HG03139 (cell line): ENCODE measurements at regions not wholly inside any gene's neighbourhood (a gene's known extent, or its start where the extent isn't known, plus 50 kb on each side); places are given as distances from the start of the nearest gene placed in this dataset.

ENCODE experiments used
- ATAC-seq: cut with Tn5 transposase; IDR thresholded peaks from one replicate; pipeline ENCODE4 v1.9.1; 2021; ENCODE audit not compliant: unreplicated experiment

GRCh38 chr6:165987483-165988301 lies 180.0 kb downstream of the TBXT start:
- no peak for ATAC-seq

GRCh38 chr6:165986914-165987482 lies 180.7 kb downstream of the TBXT start:
- ATAC-seq, result no peak

- no peak for ATAC-seq
Measured at GRCh38 chr6:165986311-165986913, 181.2 kb downstream of the TBXT start.

GRCh38 chr6:165985806-165986299 lies 181.8 kb downstream of the TBXT start:
- no peak for ATAC-seq

GRCh38 chr6:165985281-165985805 lies 182.3 kb downstream of the TBXT start:
- ATAC-seq, result no peak

GRCh38 chr6:165984729-165985275 lies 182.8 kb downstream of the TBXT start:
- no peak for ATAC-seq

GRCh38 chr6:165983112-165984072 lies 184.3 kb downstream of the TBXT start:
- no peak for ATAC-seq

GRCh38 chr6:165978476-165978875 lies 189.2 kb downstream of the TBXT start:
- no peak for ATAC-seq

- ATAC-seq, result no peak
Measured at GRCh38 chr6:165976684-165977083, 191.0 kb downstream of the TBXT start.

- no peak for ATAC-seq
Measured at GRCh38 chr6:165974817-165975216, 192.8 kb downstream of the TBXT start.

- ATAC-seq, result no peak
Measured at GRCh38 chr6:165973473-165973872, 194.2 kb downstream of the TBXT start.

- no peak for ATAC-seq
Measured at GRCh38 chr6:165972139-165972802, 195.4 kb downstream of the TBXT start.

- no peak for ATAC-seq
Measured at GRCh38 chr6:165971202-165971601, 196.4 kb downstream of the TBXT start.

- no peak for ATAC-seq
Measured at GRCh38 chr6:165970001-165970400, 197.7 kb downstream of the TBXT start.

GRCh38 chr6:165969184-165969583 lies 198.5 kb downstream of the TBXT start:
- no peak for ATAC-seq

GRCh38 chr6:165968408-165968807 lies 199.2 kb downstream of the TBXT start:
- ATAC-seq, result no peak

- no peak for ATAC-seq
Measured at GRCh38 chr6:165967810-165968407, 199.7 kb downstream of the TBXT start.

GRCh38 chr6:165963750-165964149 lies 203.9 kb downstream of the TBXT start:
- ATAC-seq, result no peak

- ATAC-seq, result no peak
Measured at GRCh38 chr6:165962366-165962765, 205.3 kb downstream of the TBXT start.
